Smooth muscle cell (in vitro differentiated cells): ENCODE measurements at regions not wholly inside any gene's neighbourhood (a gene's known extent, or its start where the extent isn't known, plus 50 kb on each side); places are given as distances from the start of the nearest gene placed in this dataset.

ENCODE experiments used
- DNase-seq: peaks from one replicate; lab custom pipeline; 2025; ENCODE audit not compliant: unreplicated experiment; lab: John Stamatoyannopoulos, UW
- H2AFZ ChIP-seq: fragments of 200-600 bp; sonication (generic); 2 replicates; pipeline ENCODE4 v1.6.0; 2016; ENCODE audit warnings: antibody characterized with exemption, low read depth, mild to moderate bottlenecking
- H3F3A ChIP-seq: fragments of 200-600 bp; sonication (generic); 2 replicates; pipeline ENCODE4 v1.6.0; 2017; ENCODE audit warnings: antibody characterized with exemption, low read depth
- H3K27ac ChIP-seq: fragments of 200-600 bp; sonication (generic); 2 replicates; pipeline ENCODE4 v1.5.1; 2016; ENCODE audit warnings: low read depth, mild to moderate bottlenecking
- H3K27me3 ChIP-seq: fragments of 200-600 bp; sonication (generic); 2 replicates; pipeline ENCODE4 v1.6.1; 2016; ENCODE audit warnings: low read depth, mild to moderate bottlenecking
- H3K36me3 ChIP-seq: fragments of 200-600 bp; sonication (generic); 2 replicates; pipeline ENCODE4 v1.5.1; 2016; ENCODE audit warnings: low read depth
- H3K4me1 ChIP-seq: fragments of 200-600 bp; sonication (generic); 2 replicates; pipeline ENCODE4 v1.5.1; 2016; ENCODE audit warnings: low read depth
- H3K4me2 ChIP-seq: fragments of 200-600 bp; sonication (generic); 2 replicates; pipeline ENCODE4 v1.6.0; 2016; ENCODE audit warnings: mild to moderate bottlenecking
- H3K4me3 ChIP-seq: fragments of 200-600 bp; sonication (generic); 2 replicates; pipeline ENCODE4 v1.5.1; 2016; ENCODE audit warnings: mild to moderate bottlenecking
- H3K79me2 ChIP-seq: fragments of 200-600 bp; sonication (generic); 2 replicates; pipeline ENCODE4 v1.6.0; 2016; ENCODE audit warnings: low read depth, mild to moderate bottlenecking
- H3K9ac ChIP-seq: fragments of 200-600 bp; sonication (generic); 2 replicates; pipeline ENCODE4 v1.6.0; 2016; ENCODE audit warnings: low read depth
- H3K9me3 ChIP-seq: fragments of 200-600 bp; sonication (generic); replicated peaks from 2 replicates; pipeline ENCODE4 v1.5.1; 2016; ENCODE audit warnings: low read depth
- H4K20me1 ChIP-seq: fragments of 200-600 bp; sonication (generic); 2 replicates; pipeline ENCODE4 v1.6.0; 2016; ENCODE audit warnings: low read depth
- WGBS: methylation state at CpG from one replicate; pipeline ENCODE4 v1.1.7; 2016; ENCODE audit warnings: low lambda C conversion rate; 5-methylcytosine and 5-hydroxymethylcytosine counted together
- TF ChIP-seq, protein P1 (sequence below): fragments of 200-600 bp; sonication (generic); IDR thresholded peaks from 2 replicates; pipeline ENCODE4 v1.5.1; 2017; ENCODE audit warnings: borderline replicate concordance, mild to moderate bottlenecking, antibody characterized with exemption; ENCODE audit not compliant: insufficient read depth, poor library complexity, severe bottlenecking

GRCh38 chr18:3356614-3357013 lies 93.4 kb upstream of the TGIF1 start:
- Histone ChIP-seq H3K4me1 (peaks cover 6% of the 10 kb centered on the region), H3K27ac (no peak overlapping the region), H3K79me2 (no peaks in the 10 kb centered on the region), H3F3A (no peaks in the 10 kb centered on the region), H4K20me1 (no peaks in the 10 kb centered on the region), H3K36me3 (no peaks in the 10 kb centered on the region), H3K4me2 (no peak overlapping the region), H3K27me3 (no peaks in the 10 kb centered on the region), H3K4me3 (no peak overlapping the region), H3K9ac (no peak overlapping the region), H3K9me3 (no peaks in the 10 kb centered on the region), H2AFZ (no peak overlapping the region)
- TF ChIP-seq, protein P1, sequence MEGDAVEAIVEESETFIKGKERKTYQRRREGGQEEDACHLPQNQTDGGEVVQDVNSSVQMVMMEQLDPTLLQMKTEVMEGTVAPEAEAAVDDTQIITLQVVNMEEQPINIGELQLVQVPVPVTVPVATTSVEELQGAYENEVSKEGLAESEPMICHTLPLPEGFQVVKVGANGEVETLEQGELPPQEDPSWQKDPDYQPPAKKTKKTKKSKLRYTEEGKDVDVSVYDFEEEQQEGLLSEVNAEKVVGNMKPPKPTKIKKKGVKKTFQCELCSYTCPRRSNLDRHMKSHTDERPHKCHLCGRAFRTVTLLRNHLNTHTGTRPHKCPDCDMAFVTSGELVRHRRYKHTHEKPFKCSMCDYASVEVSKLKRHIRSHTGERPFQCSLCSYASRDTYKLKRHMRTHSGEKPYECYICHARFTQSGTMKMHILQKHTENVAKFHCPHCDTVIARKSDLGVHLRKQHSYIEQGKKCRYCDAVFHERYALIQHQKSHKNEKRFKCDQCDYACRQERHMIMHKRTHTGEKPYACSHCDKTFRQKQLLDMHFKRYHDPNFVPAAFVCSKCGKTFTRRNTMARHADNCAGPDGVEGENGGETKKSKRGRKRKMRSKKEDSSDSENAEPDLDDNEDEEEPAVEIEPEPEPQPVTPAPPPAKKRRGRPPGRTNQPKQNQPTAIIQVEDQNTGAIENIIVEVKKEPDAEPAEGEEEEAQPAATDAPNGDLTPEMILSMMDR, result no peak
- WGBS, result 93% methylated on average over 4 of the region's 4 CpGs
- no peak for DNase-seq

DNA sequence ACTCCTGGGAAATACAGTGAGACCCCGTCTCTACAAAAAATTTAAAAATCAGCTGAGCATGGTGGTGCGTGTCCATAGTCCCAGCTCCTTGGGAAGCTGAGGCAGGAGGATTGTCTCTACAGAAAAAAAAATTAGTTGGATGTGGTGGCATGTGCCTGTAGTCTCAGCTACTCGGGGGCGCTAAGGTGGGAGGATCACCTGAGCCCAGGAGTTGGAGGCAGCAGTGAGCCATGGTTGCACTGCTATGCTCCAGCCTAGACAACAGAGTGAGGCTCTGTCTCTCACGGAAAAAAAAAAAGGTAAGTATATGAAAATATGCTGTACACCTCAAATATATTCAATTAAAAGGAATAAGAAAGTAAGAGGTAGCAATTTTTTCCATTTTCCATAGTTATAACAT lies 92.5 kb upstream of the TGIF1 start:
- Histone ChIP-seq H3K27me3 (no peaks in the 10 kb centered on the region), H3K9ac (no peak overlapping the region), H3K4me2 (no peak overlapping the region), H3K27ac (no peak overlapping the region), H3K4me1 (peaks cover 6% of the 10 kb centered on the region), H2AFZ (no peak overlapping the region), H4K20me1 (no peaks in the 10 kb centered on the region), H3K36me3 (no peaks in the 10 kb centered on the region), H3K4me3 (no peak overlapping the region), H3K79me2 (no peaks in the 10 kb centered on the region), H3K9me3 (no peaks in the 10 kb centered on the region), H3F3A (no peaks in the 10 kb centered on the region)
- WGBS, result 95% methylated on average over 5 of the region's 5 CpGs
- TF ChIP-seq, protein P1, result no peak
- DNase-seq, result no peak

DNA sequence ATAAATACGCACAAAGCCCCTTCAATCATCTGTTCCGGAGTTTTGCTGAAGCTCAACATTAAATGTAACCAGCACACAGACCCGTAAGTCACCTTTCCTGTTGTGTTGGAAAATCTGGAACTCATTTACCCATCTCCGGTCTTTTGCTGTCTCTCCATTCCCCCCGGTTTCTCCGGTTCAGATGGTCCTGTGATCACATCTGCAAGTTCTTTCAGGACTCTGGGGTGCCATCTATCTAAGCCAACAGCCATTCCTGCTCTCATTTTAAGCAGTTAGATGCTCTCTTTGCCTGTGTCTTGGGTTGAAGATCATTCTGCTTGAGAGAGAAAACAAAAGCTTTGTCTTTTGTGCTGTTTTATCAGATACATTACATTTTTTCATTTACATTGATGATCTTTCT lies 91.7 kb upstream of the TGIF1 start:
- TF ChIP-seq, protein P1, result no peak

DNA sequence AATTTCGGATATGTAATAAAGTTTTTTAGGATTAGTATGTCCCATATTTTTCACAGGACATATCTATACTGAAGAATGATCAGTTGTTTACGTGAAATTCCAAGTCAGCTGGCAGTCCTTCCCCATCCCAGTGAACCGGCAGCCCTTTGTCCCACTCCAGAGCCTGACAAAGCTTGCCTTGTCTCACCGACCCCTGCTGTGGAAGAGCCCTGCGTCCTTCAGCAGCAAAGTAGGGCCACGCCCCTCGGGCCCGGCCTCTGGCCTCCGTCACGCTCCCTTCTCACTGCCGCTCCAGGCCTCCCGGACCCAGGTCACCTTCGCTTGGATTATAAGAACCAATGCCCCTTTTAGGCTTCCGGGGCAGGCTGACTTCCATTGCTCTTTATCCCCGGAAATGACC lies 89.8 kb upstream of the TGIF1 start:
- DNase-seq, result no peak
- Histone ChIP-seq H3F3A (no peaks in the 10 kb centered on the region), H4K20me1 (no peaks in the 10 kb centered on the region), H3K4me3 (no peak overlapping the region), H3K4me1 (peaks cover 6% of the 10 kb centered on the region), H3K9me3 (no peaks in the 10 kb centered on the region), H3K9ac (no peak overlapping the region), H2AFZ (no peak overlapping the region), H3K27me3 (no peaks in the 10 kb centered on the region), H3K27ac (no peak overlapping the region), H3K4me2 (no peak overlapping the region), H3K79me2 (no peaks in the 10 kb centered on the region), H3K36me3 (no peaks in the 10 kb centered on the region)
- TF ChIP-seq, protein P1, result no peak
- WGBS, result 69% methylated on average over 15 of the region's 15 CpGs

More for the DNA sequence above, 91.7 kb upstream of the TGIF1 start:
- Histone ChIP-seq H4K20me1 (no peaks in the 10 kb centered on the region), H3K27ac (no peak overlapping the region), H2AFZ (no peak overlapping the region), H3F3A (no peaks in the 10 kb centered on the region), H3K79me2 (no peaks in the 10 kb centered on the region), H3K27me3 (no peaks in the 10 kb centered on the region), H3K36me3 (no peaks in the 10 kb centered on the region), H3K4me2 (no peak overlapping the region), H3K4me1 (peaks cover 6% of the 10 kb centered on the region), H3K9ac (no peak overlapping the region), H3K9me3 (no peaks in the 10 kb centered on the region), H3K4me3 (no peak overlapping the region)
- WGBS, result 88% methylated on average over 6 of the region's 6 CpGs
- DNase-seq, result no peak
